ENCODE measurements at regions not wholly inside any gene's neighbourhood (a gene's known extent, or its start where the extent isn't known, plus 50 kb on each side); places are given as distances from the start of the nearest gene placed in this dataset.

- no peaks in the 10 kb centered on the region for H3K27me3 ChIP-seq (ENCODE audit: insufficient read depth, poor library complexity, severe bottlenecking)
- no peak for TF ChIP-seq CTCF (IDR thresholded peaks at IDR 0.05; ENCODE audit: insufficient read depth, low read length)
- no peak for TF ChIP-seq GABPA (IDR thresholded peaks at IDR 0.05; ENCODE audit: low read depth)
- no peak for TF ChIP-seq SPI1 (IDR thresholded peaks at IDR 0.05; ENCODE audit: borderline replicate concordance, low read depth)
- TF ChIP-seq, protein P1, sequence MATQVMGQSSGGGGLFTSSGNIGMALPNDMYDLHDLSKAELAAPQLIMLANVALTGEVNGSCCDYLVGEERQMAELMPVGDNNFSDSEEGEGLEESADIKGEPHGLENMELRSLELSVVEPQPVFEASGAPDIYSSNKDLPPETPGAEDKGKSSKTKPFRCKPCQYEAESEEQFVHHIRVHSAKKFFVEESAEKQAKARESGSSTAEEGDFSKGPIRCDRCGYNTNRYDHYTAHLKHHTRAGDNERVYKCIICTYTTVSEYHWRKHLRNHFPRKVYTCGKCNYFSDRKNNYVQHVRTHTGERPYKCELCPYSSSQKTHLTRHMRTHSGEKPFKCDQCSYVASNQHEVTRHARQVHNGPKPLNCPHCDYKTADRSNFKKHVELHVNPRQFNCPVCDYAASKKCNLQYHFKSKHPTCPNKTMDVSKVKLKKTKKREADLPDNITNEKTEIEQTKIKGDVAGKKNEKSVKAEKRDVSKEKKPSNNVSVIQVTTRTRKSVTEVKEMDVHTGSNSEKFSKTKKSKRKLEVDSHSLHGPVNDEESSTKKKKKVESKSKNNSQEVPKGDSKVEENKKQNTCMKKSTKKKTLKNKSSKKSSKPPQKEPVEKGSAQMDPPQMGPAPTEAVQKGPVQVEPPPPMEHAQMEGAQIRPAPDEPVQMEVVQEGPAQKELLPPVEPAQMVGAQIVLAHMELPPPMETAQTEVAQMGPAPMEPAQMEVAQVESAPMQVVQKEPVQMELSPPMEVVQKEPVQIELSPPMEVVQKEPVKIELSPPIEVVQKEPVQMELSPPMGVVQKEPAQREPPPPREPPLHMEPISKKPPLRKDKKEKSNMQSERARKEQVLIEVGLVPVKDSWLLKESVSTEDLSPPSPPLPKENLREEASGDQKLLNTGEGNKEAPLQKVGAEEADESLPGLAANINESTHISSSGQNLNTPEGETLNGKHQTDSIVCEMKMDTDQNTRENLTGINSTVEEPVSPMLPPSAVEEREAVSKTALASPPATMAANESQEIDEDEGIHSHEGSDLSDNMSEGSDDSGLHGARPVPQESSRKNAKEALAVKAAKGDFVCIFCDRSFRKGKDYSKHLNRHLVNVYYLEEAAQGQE (IDR thresholded peaks at IDR 0.05; ENCODE audit: insufficient replicate concordance, low read depth) = no peak
- TF ChIP-seq POLR2AphosphoS5 (IDR thresholded peaks at IDR 0.05; ENCODE audit: low read depth) = no peak
- DNase-seq (ENCODE audit: low read depth in 1 of 2, low spot score in 1 of 2) = no peak
- H3K27ac ChIP-seq (replicated peaks) = no peak overlapping the region
- no peak overlapping the region for H3K4me3 ChIP-seq (replicated peaks; ENCODE audit: insufficient read depth, low read length)
Observed at GRCh38 chr2:66721776-66722175, 286.9 kb downstream of the MEIS1 start.

DNA sequence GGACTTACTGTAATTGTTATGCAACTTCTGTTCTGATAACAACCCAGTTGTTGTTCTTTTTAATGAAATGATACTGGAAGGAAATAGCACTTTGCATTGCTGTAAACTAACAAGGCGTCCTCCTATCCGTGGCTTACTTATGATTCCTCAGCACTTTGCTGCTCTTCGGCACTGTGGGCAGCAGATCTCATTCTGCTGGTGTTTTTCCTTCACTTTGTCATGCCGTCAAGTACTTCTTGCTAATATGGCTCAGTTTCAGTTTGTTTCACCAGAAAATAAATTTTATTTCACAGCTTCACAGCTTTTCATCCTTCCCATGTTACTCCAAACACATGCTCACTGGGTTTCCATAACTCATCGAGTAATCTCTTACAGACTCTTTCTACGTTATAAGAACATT, 289.3 kb downstream of the MEIS1 start:
- TF ChIP-seq, protein P1 (IDR thresholded peaks at IDR 0.05; ENCODE audit: insufficient replicate concordance, low read depth) = no peak
- TF ChIP-seq CTCF (IDR thresholded peaks at IDR 0.05; ENCODE audit: insufficient read depth, low read length) = no peak
- TF ChIP-seq POLR2AphosphoS5 (IDR thresholded peaks at IDR 0.05; ENCODE audit: low read depth) = no peak
- TF ChIP-seq GABPA (IDR thresholded peaks at IDR 0.05; ENCODE audit: low read depth) = no peak
- H3K27ac ChIP-seq (replicated peaks) = no peak overlapping the region
- no peak for DNase-seq (ENCODE audit: low read depth in 1 of 2, low spot score in 1 of 2)
- H3K27me3 ChIP-seq (ENCODE audit: insufficient read depth, poor library complexity, severe bottlenecking) = no peaks in the 10 kb centered on the region
- H3K4me3 ChIP-seq (replicated peaks; ENCODE audit: insufficient read depth, low read length) = no peak overlapping the region

DNA sequence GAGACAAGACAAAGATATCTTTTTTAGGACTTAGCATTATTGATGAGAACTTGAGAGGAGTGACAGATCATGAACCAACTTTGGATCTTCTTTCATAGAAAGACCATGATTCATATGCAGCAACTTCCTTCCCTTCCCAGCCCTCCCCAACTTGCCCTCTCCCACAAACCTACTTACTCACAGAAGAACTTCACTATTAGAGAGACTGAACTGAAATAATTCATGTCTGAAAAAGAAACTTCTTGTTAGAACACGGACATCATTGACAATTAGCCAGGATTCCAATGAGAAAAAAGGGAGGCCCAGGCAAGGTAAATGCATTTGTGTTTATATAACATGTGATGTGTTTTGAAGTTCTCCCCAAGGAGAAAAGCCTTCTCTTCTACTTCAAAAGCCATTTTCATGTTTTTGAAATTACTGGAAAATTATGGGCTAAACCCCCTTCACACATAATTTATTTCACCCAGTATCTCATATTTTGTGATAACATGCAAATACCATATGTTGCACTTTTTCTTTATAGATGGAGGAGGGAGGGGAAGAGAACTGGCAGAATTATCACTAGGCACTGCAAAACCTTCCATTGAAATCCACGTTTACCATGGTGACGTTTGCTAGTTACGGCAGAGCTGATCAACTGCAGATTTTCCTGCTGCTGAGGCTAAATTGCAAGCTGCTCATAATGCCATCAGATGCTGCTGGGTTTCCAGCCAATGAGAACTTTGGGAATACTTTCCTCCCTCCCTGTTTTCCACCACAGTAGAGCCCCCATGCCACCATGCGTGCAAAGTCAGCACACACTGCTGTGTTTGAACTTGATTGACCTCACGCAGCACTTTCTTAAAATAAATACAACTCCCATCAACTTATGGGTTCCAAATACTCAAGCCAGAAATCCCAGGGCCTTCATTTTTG, 294.7 kb downstream of the MEIS1 start:
- H3K4me3 ChIP-seq (replicated peaks; ENCODE audit: insufficient read depth, low read length) = no peak overlapping the region
- TF ChIP-seq GABPA (IDR thresholded peaks at IDR 0.05; ENCODE audit: low read depth) (no peak), SPI1 (IDR thresholded peaks at IDR 0.05; ENCODE audit: borderline replicate concordance, low read depth) (no peak), CTCF (IDR thresholded peaks at IDR 0.05; ENCODE audit: insufficient read depth, low read length) (no peak), POLR2AphosphoS5 (IDR thresholded peaks at IDR 0.05; ENCODE audit: low read depth) (no peak)
- TF ChIP-seq, protein P1 (IDR thresholded peaks at IDR 0.05; ENCODE audit: insufficient replicate concordance, low read depth) = no peak
- H3K27me3 ChIP-seq (ENCODE audit: insufficient read depth, poor library complexity, severe bottlenecking) = no peaks in the 10 kb centered on the region
- no peak for DNase-seq (ENCODE audit: low read depth in 1 of 2, low spot score in 1 of 2)
- no peak overlapping the region for H3K27ac ChIP-seq (replicated peaks)
